ENCODE measurements at regions not wholly inside any gene's neighbourhood (a gene's known extent, or its start where the extent isn't known, plus 50 kb on each side); places are given as distances from the start of the nearest gene placed in this dataset.
A peak's percentile ranks its signal among the peaks of the same experiment; 100 is the strongest.

DNA sequence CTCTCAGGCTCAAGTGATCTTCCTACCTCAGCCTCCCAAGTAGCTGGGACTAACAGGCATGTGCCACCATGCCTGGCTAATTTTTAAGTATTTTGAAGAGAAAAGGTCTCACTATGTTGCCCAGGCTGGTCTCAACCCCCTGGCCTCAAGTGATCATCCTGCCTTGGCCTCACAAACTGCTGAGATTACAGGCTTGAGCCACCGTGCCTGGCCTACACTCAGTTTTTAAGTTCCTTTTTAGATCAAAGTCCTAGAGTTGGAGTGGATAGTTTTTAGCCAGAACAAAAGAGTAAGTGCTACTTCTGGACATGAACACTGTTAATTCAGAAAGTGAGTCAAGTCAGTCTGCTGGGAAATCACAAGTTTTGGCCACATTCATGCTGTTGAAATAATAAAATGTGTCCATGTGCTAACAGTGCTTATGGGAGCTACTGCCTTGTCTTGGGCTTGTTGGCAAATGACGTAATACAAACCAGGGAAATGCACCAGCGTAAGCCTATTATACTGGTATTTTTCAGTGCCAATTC lies 84.2 kb downstream of the NDUFS5 start:
- no peaks in the 10 kb centered on the region for H3K36me3 ChIP-seq (ENCODE audit: control insufficient read depth, insufficient read depth, low read length)
- H3K27ac ChIP-seq (ENCODE audit: low read depth, low read length): peak overlapping the region; percentile 41; the same call in 1 of the 2 replicates
- no peaks in the 10 kb centered on the region for H3K27me3 ChIP-seq (ENCODE audit: control insufficient read depth, insufficient read depth, low read length)
- H3K9me3 ChIP-seq (ENCODE audit: control insufficient read depth, insufficient read depth, low read depth, low read length): no peaks in the 10 kb centered on the region
- no peak overlapping the region for H3K4me3 ChIP-seq (ENCODE audit: low read depth, low read length)
- H3K9ac ChIP-seq (ENCODE audit: low read length): no peak overlapping the region
- peaks cover 32% of the 10 kb centered on the region for H3K4me1 ChIP-seq (ENCODE audit: control insufficient read depth, insufficient read depth, low read length)

- no peak overlapping the region for H3K4me3 ChIP-seq (ENCODE audit: low read depth, low read length)
- H3K27me3 ChIP-seq (ENCODE audit: control insufficient read depth, insufficient read depth, low read length): no peaks in the 10 kb centered on the region
- H3K9ac ChIP-seq (ENCODE audit: low read length): no peak overlapping the region
- peaks cover 35% of the 10 kb centered on the region for H3K4me1 ChIP-seq (ENCODE audit: control insufficient read depth, insufficient read depth, low read length)
- no peaks in the 10 kb centered on the region for H3K36me3 ChIP-seq (ENCODE audit: control insufficient read depth, insufficient read depth, low read length)
- no peak overlapping the region for H3K27ac ChIP-seq (ENCODE audit: low read depth, low read length)
- no peaks in the 10 kb centered on the region for H3K9me3 ChIP-seq (ENCODE audit: control insufficient read depth, insufficient read depth, low read depth, low read length)
These were observed 84.7 kb downstream of the NDUFS5 start for GRCh38 chr1:39110882-39111281.

DNA sequence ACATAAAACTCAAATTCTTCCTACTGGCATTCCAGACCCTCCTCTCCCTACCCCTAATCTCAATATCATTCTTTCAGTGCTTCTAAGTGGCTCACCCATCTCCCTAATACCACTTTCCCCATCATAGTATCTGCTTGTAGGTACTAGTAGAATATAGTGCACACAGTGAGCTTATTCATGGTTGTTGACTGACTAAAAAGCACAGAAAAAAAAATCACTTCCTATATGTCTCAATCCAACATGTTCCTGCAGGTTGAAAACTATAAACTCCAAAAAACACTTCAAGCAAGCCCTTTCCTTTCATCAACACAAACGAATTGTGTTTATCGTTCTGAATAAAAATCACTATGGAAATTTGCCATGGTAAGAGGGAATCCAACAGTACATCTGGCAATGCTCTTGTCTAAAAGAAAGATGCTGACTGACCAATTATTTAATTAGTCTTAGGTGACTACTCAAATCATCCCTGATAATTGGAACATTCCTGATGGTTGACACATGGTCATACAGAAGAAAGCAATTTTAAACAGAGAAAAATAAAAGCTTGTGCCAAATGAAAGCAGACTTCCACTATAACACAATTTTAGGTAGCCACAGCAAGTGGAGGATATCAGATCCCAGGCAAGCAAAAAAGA lies 87.1 kb downstream of the NDUFS5 start:
- H3K27ac ChIP-seq (ENCODE audit: low read depth, low read length): no peak overlapping the region

DNA sequence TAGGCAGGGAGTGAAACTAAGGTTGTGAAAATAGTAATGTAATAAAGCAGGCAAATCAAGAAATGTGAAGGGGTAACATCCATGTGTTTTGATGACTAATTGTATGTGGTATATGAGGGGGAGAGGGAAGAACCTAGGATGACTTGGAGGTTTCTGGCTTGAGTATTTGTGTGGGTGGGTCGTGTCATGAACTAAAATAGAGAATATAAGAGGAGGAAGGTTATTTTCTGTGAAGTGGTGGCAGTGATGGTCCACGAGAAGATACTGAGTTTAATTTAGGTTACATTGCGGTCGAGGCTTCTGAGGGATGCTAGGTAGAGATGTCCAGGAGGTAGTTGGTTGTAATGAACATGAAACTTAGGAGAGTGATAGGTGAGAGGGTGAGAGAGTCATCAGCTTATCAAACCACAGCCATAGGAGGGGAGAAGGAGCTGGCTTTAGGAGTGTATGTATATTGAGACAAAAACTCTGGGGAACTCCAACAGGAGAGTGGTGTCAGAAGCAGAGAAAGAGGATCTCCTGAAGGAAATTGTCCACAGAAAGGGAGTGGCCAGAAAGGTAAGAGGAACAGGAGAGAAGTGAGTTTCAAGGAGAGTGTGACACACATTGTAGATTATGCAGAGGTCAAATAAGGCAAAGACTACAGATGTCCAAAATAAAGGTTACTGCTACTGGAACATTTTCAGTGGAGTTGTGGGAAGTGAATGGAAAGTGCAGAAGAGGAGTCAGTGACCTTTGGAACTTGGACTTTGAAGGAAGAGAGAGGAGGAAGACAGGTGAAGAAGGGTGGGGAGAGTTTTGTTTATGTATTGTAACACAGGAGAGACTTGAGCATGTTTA lies 89.0 kb upstream of the MACF1 start:
- Histone ChIP-seq H3K9me3 (ENCODE audit: control insufficient read depth, insufficient read depth, low read depth, low read length) (no peaks in the 10 kb centered on the region), H3K4me1 (ENCODE audit: control insufficient read depth, insufficient read depth, low read length) (peaks cover 31% of the 10 kb centered on the region), H3K27ac (ENCODE audit: low read depth, low read length) (no peak overlapping the region), H3K27me3 (ENCODE audit: control insufficient read depth, insufficient read depth, low read length) (no peaks in the 10 kb centered on the region), H3K9ac (ENCODE audit: low read length) (no peak overlapping the region), H3K36me3 (ENCODE audit: control insufficient read depth, insufficient read depth, low read length) (no peaks in the 10 kb centered on the region; the same call in 1 of the 2 replicates), H3K4me3 (ENCODE audit: low read depth, low read length) (no peak overlapping the region)

More for the DNA sequence above, 87.1 kb downstream of the NDUFS5 start:
- Histone ChIP-seq H3K36me3 (ENCODE audit: control insufficient read depth, insufficient read depth, low read length) (no peaks in the 10 kb centered on the region), H3K4me3 (ENCODE audit: low read depth, low read length) (no peak overlapping the region), H3K9me3 (ENCODE audit: control insufficient read depth, insufficient read depth, low read depth, low read length) (no peaks in the 10 kb centered on the region), H3K4me1 (ENCODE audit: control insufficient read depth, insufficient read depth, low read length) (peaks cover 42% of the 10 kb centered on the region), H3K9ac (ENCODE audit: low read length) (no peak overlapping the region), H3K27me3 (ENCODE audit: control insufficient read depth, insufficient read depth, low read length) (no peaks in the 10 kb centered on the region)

DNA sequence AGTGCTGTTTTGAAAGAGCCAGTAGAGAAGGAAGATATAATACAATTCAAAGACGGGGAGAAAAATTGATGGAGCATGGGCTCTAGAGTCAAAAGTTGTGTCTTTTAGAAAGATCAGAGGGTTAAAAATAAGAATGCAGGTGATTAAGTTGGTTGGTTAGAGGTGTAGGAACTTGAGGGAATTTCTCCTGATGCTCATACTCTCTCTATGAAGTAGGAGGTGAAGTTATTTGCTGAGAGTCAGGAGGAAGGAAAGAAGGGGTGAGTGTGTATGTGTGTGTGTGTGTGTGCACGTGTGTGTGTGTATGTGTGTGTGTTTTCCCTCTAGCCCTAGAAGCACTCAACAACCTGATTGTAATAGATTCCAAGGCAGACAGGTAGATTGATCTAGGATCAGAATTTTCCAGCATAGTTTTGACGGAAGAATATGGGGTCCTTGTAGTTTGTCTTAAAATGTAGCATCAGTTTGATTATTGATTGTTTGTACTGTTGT lies 88.3 kb upstream of the MACF1 start:
- H3K27ac ChIP-seq (ENCODE audit: low read depth, low read length): no peak overlapping the region
- no peaks in the 10 kb centered on the region for H3K27me3 ChIP-seq (ENCODE audit: control insufficient read depth, insufficient read depth, low read length)
- H3K36me3 ChIP-seq (ENCODE audit: control insufficient read depth, insufficient read depth, low read length): no peaks in the 10 kb centered on the region; the same call in 1 of the 2 replicates
- H3K9ac ChIP-seq (ENCODE audit: low read length): no peak overlapping the region
- H3K4me1 ChIP-seq (ENCODE audit: control insufficient read depth, insufficient read depth, low read length): peaks cover 27% of the 10 kb centered on the region
- no peak overlapping the region for H3K4me3 ChIP-seq (ENCODE audit: low read depth, low read length)
- no peaks in the 10 kb centered on the region for H3K9me3 ChIP-seq (ENCODE audit: control insufficient read depth, insufficient read depth, low read depth, low read length)

DNA sequence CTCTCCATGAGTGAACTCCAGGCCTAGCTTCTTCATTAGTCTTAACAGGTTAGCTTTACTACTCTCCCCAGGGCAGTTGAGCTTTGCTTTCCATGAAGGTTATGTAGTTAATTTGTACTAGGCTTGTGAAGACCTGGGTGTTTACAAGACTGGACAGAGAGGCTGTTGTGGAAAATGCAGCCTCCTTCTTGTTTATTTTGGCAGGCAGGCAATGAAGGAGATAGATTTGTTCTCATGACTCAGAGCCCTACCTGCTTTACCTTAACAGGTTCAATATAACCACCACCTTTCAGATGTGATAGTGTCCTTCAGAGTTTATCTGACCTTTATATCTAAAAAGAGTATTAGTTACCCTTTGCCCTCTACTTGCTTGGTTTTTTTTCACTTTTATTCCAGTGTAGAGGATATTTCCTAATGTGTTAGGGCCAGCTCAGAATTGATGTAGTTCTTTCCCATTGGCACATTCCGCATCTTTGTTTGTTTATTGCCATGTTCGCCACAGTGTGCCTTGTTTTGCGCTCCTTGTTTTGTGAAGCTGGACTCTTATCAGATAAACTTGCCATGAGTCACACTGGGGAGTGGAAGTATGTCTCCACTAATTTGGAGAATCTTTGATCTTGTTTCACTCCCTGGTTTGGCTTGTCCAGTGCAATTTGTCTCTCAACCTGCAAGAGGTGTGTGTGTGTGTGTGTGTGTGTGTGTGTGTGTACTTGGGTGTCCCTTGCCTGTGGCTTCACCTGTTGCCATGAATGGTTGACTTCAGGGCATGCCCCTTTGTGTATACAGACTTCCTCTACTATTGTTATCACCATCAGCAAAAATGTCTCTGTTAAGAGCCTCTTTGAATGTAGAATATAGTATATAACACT lies 87.4 kb upstream of the MACF1 start:
- Histone ChIP-seq H3K27ac (ENCODE audit: low read depth, low read length) (no peak overlapping the region), H3K4me1 (ENCODE audit: control insufficient read depth, insufficient read depth, low read length) (peaks cover 25% of the 10 kb centered on the region), H3K36me3 (ENCODE audit: control insufficient read depth, insufficient read depth, low read length) (no peaks in the 10 kb centered on the region; the same call in 1 of the 2 replicates), H3K27me3 (ENCODE audit: control insufficient read depth, insufficient read depth, low read length) (no peaks in the 10 kb centered on the region), H3K4me3 (ENCODE audit: low read depth, low read length) (no peak overlapping the region), H3K9ac (ENCODE audit: low read length) (no peak overlapping the region), H3K9me3 (ENCODE audit: control insufficient read depth, insufficient read depth, low read depth, low read length) (no peaks in the 10 kb centered on the region)

DNA sequence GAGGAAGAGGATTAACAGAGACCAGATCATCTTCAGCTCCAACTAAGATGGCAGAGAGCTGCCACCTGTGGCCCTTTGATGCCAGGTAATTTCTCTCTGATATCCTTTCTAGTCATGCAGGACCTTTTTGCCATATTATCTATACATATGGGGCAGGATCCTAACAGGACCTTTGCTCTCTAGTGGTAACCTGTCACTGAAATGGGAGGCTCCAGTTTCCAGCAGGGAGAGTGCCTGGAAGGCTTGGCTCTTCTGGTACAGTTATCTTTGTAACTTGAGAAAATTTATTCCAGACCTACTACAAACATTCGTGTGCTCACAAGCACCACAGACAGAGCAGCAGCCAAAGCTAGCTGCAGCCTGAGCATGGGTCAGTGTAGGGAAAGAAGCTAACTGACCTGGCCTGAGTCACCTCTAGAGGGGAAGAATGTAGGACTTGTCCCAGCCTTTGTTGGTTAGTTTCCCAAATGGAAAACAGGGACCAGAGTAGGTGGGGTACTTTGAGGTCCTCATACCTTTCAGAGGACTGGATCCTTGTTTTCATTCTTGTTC lies 86.5 kb upstream of the MACF1 start:
- Histone ChIP-seq H3K9me3 (ENCODE audit: control insufficient read depth, insufficient read depth, low read depth, low read length) (no peaks in the 10 kb centered on the region), H3K9ac (ENCODE audit: low read length) (no peak overlapping the region), H3K36me3 (ENCODE audit: control insufficient read depth, insufficient read depth, low read length) (no peaks in the 10 kb centered on the region; the same call in 1 of the 2 replicates), H3K27ac (ENCODE audit: low read depth, low read length) (no peak overlapping the region), H3K4me3 (ENCODE audit: low read depth, low read length) (no peak overlapping the region), H3K27me3 (ENCODE audit: control insufficient read depth, insufficient read depth, low read length) (no peaks in the 10 kb centered on the region), H3K4me1 (ENCODE audit: control insufficient read depth, insufficient read depth, low read length) (peaks cover 25% of the 10 kb centered on the region)

- Histone ChIP-seq H3K27me3 (ENCODE audit: control insufficient read depth, insufficient read depth, low read length) (no peaks in the 10 kb centered on the region), H3K27ac (ENCODE audit: low read depth, low read length) (no peak overlapping the region), H3K4me1 (ENCODE audit: control insufficient read depth, insufficient read depth, low read length) (peaks cover 12% of the 10 kb centered on the region), H3K36me3 (ENCODE audit: control insufficient read depth, insufficient read depth, low read length) (peaks cover 8% of the 10 kb centered on the region), H3K9me3 (ENCODE audit: control insufficient read depth, insufficient read depth, low read depth, low read length) (no peaks in the 10 kb centered on the region), H3K4me3 (ENCODE audit: low read depth, low read length) (no peak overlapping the region), H3K9ac (ENCODE audit: low read length) (no peak overlapping the region)
These were observed 82.4 kb upstream of the MACF1 start for GRCh38 chr1:39122056-39122455.

GRCh38 chr1:39124282-39124681 lies 80.2 kb upstream of the MACF1 start:
- Histone ChIP-seq H3K4me1 (ENCODE audit: control insufficient read depth, insufficient read depth, low read length) (peaks cover 7% of the 10 kb centered on the region), H3K4me3 (ENCODE audit: low read depth, low read length) (no peak overlapping the region), H3K36me3 (ENCODE audit: control insufficient read depth, insufficient read depth, low read length) (peaks cover 8% of the 10 kb centered on the region), H3K9ac (ENCODE audit: low read length) (no peak overlapping the region), H3K27ac (ENCODE audit: low read depth, low read length) (no peak overlapping the region), H3K9me3 (ENCODE audit: control insufficient read depth, insufficient read depth, low read depth, low read length) (no peaks in the 10 kb centered on the region), H3K27me3 (ENCODE audit: control insufficient read depth, insufficient read depth, low read length) (no peaks in the 10 kb centered on the region)

DNA sequence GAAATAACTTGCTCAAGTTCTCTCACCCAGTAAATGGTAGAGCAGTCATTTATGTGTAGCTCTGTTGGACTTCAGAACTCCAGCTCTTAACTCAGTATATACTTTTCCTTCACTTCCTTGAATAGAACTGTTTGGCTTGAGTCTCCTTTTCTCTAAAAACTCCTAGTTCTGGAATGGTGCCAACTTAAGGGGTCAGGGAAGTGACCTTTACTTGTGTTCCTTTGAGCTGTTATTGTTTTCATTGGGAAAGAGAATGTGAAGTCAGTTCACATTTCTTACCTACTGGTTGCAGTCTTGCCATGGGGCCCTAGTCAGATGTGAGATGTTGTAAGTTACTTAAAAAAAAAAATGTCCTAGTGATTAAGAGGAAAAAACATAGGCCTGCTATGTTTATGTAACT lies 77.0 kb upstream of the MACF1 start:
- peaks cover 35% of the 10 kb centered on the region for H3K4me1 ChIP-seq (ENCODE audit: control insufficient read depth, insufficient read depth, low read length)
- no peak overlapping the region for H3K27ac ChIP-seq (ENCODE audit: low read depth, low read length)
- H3K36me3 ChIP-seq (ENCODE audit: control insufficient read depth, insufficient read depth, low read length): peaks cover 8% of the 10 kb centered on the region
- no peak overlapping the region for H3K9ac ChIP-seq (ENCODE audit: low read length)
- no peaks in the 10 kb centered on the region for H3K27me3 ChIP-seq (ENCODE audit: control insufficient read depth, insufficient read depth, low read length)
- H3K9me3 ChIP-seq (ENCODE audit: control insufficient read depth, insufficient read depth, low read depth, low read length): no peaks in the 10 kb centered on the region
- H3K4me3 ChIP-seq (ENCODE audit: low read depth, low read length): no peak overlapping the region
